IMR-90 (cell line): ENCODE measurements at regions not wholly inside any gene's neighbourhood (a gene's known extent, or its start where the extent isn't known, plus 50 kb on each side); places are given as distances from the start of the nearest gene placed in this dataset.

Experiments used
- ATAC-seq: fragments of 200-7000 bp; cut with Tn5 transposase; 2 replicates; pipeline ENCODE4 v1.9.1; 2020; ENCODE audit warnings: low read depth, mild to moderate bottlenecking, moderate library complexity
- BruUV-seq: library from RNA; stranded (reverse); fragments of 400-500 nt; replicated peaks from 2 replicates; lab custom pipeline; 2021; lab: Mats Ljungman, UMichigan
- CTCF ChIA-PET: fragments of 300-600 bp; formaldehyde crosslinking; extraction: SDS; loops from one replicate; lab custom pipeline; 2021; ENCODE audit warnings: antibody characterized with exemption; lab: Yijun Ruan, JAX
- POLR2A ChIA-PET: fragments of 300-600 bp; sonication (Branson Sonifier 250); formaldehyde crosslinking; loops from one replicate; lab custom pipeline; 2022; ENCODE audit warnings: antibody characterized with exemption; ENCODE audit not compliant: unreplicated experiment; lab: Charles Lee
- DNase-seq: peaks from one replicate; pipeline ENCODE4 v3.0.0; 2013
- H2AFZ ChIP-seq: replicated peaks from 2 replicates; pipeline ENCODE3; 2013; ENCODE audit warnings: low read length, mild to moderate bottlenecking; ENCODE audit not compliant: poor library complexity
- H2AK5ac ChIP-seq: 2 replicates; pipeline ENCODE4 v1.6.1; 2013; ENCODE audit warnings: low read depth, low read length, inconsistent platforms
- H2AK9ac ChIP-seq: replicated peaks from 2 replicates; pipeline ENCODE3; 2013; ENCODE audit warnings: mild to moderate bottlenecking, low read depth, low read length, moderate library complexity; ENCODE audit not compliant: poor library complexity
- H2BK120ac ChIP-seq: 2 replicates; pipeline ENCODE4 v1.6.1; 2013; ENCODE audit warnings: low read depth, low read length, inconsistent platforms
- H2BK15ac ChIP-seq: 3 replicates; pipeline ENCODE4 v1.6.1; 2013; ENCODE audit warnings: low read depth, low read length, inconsistent platforms
- H2BK20ac ChIP-seq: 2 replicates; pipeline ENCODE4 v1.6.1; 2013; ENCODE audit warnings: low read depth, mild to moderate bottlenecking, inconsistent platforms, low read length, moderate library complexity
- H2BK5ac ChIP-seq: 2 replicates; pipeline ENCODE4 v1.6.1; 2013; ENCODE audit warnings: mild to moderate bottlenecking, low read depth, low read length, inconsistent platforms; ENCODE audit not compliant: poor library complexity, severe bottlenecking
- H3K14ac ChIP-seq: replicated peaks from 2 replicates; pipeline ENCODE4 v1.6.1; 2013; ENCODE audit warnings: low read depth, low read length, inconsistent platforms
- H3K18ac ChIP-seq: 2 replicates; pipeline ENCODE4 v1.6.1; 2013; ENCODE audit warnings: low read depth, low read length, control low read depth
- H3K23ac ChIP-seq: 2 replicates; pipeline ENCODE4 v1.6.1; 2013; ENCODE audit warnings: low read depth, low read length, inconsistent platforms
- H3K27ac ChIP-seq: 2 replicates; pipeline ENCODE4 v1.5.1; 2013; ENCODE audit warnings: mild to moderate bottlenecking, control low read depth, low read length; ENCODE audit not compliant: insufficient read depth
- H3K27me3 ChIP-seq: 2 replicates; pipeline ENCODE4 v1.6.1; 2013; ENCODE audit warnings: low read length; ENCODE audit not compliant: control insufficient read depth, insufficient read depth
- H3K36me3 ChIP-seq: 2 replicates; pipeline ENCODE4 v1.6.1; 2013; ENCODE audit warnings: low read length, mixed read lengths; ENCODE audit not compliant: control insufficient read depth, insufficient read depth
- H3K4ac ChIP-seq: 2 replicates; pipeline ENCODE4 v1.6.1; 2013; ENCODE audit warnings: low read depth, low read length, inconsistent platforms
- H3K4me1 ChIP-seq: 2 replicates; pipeline ENCODE4 v1.6.1; 2013; ENCODE audit warnings: low read length, mixed read lengths; ENCODE audit not compliant: control insufficient read depth, insufficient read depth
- H3K4me2 ChIP-seq: 2 replicates; pipeline ENCODE4 v1.6.1; 2013; ENCODE audit warnings: low read depth, mild to moderate bottlenecking, control low read depth, low read length, moderate library complexity
- H3K4me3 ChIP-seq: 2 replicates; pipeline ENCODE4 v1.5.1; 2013; ENCODE audit warnings: low read depth, mild to moderate bottlenecking, control low read depth, low read length, moderate library complexity; ENCODE audit not compliant: insufficient read depth
- H3K56ac ChIP-seq: 2 replicates; pipeline ENCODE4 v1.6.1; 2013; ENCODE audit warnings: low read length, inconsistent platforms; ENCODE audit not compliant: insufficient read depth; ENCODE audit errors: extremely low read depth
- H3K79me1 ChIP-seq, 2 experiments: 2 replicates each; pipeline ENCODE4 v1.6.1; 2013; ENCODE audit warnings: low read length in 2 of 2, inconsistent platforms in 1 of 2, low read depth in 1 of 2
- H3K9ac ChIP-seq: 2 replicates; pipeline ENCODE4 v1.6.1; 2013; ENCODE audit warnings: low read depth, low read length, control low read depth
- H3K9me1 ChIP-seq: 2 replicates; pipeline ENCODE4 v1.6.1; 2013; ENCODE audit warnings: low read length, inconsistent platforms; ENCODE audit not compliant: insufficient read depth
- H3K9me3 ChIP-seq: 2 replicates; pipeline ENCODE4 v1.6.1; 2013; ENCODE audit warnings: low read length; ENCODE audit not compliant: control insufficient read depth, insufficient read depth
- H4K20me1 ChIP-seq: 2 replicates; pipeline ENCODE4 v1.6.1; 2013; ENCODE audit warnings: low read length, inconsistent platforms; ENCODE audit not compliant: insufficient read depth
- H4K5ac ChIP-seq: 2 replicates; pipeline ENCODE4 v1.6.1; 2013; ENCODE audit warnings: mild to moderate bottlenecking, low read depth, low read length, control low read depth
- H4K8ac ChIP-seq, 2 experiments: 2 replicates each; pipeline ENCODE4 v1.6.1; 2013; ENCODE audit warnings: low read depth in 2 of 2, low read length in 2 of 2, control low read depth in 1 of 2, inconsistent platforms in 1 of 2
- H4K91ac ChIP-seq: 2 replicates; pipeline ENCODE4 v1.6.1; 2013; ENCODE audit warnings: low read depth, low read length, inconsistent platforms; ENCODE audit not compliant: insufficient read depth
- BHLHE40 ChIP-seq: fragments of 150-350 bp; IDR thresholded peaks from 2 replicates; pipeline ENCODE4 v1.6.1; 2016; ENCODE audit warnings: mild to moderate bottlenecking, low read depth, low read length
- CEBPB ChIP-seq: IDR thresholded peaks from 2 replicates; pipeline ENCODE4 v1.6.1; 2012; ENCODE audit warnings: low read depth, low read length, improper control_type of control experiment
- CHD1 ChIP-seq: IDR thresholded peaks from 2 replicates; pipeline ENCODE4 v1.6.1; 2012; ENCODE audit warnings: low read depth, low read length, improper control_type of control experiment
- CTCF ChIP-seq: conservative IDR thresholded peaks from 2 replicates; pipeline ENCODE4 v1.5.1; 2012; ENCODE audit warnings: mild to moderate bottlenecking, low read depth, low read length, improper control_type of control experiment
- ELK1 ChIP-seq: fragments of 150-350 bp; IDR thresholded peaks from 2 replicates; pipeline ENCODE4 v1.6.1; 2016; ENCODE audit warnings: low read depth, mild to moderate bottlenecking, low read length, moderate library complexity, borderline replicate concordance
- FOS ChIP-seq: fragments of 150-350 bp; IDR thresholded peaks from 2 replicates; pipeline ENCODE4 v1.6.1; 2016; ENCODE audit warnings: low read depth, low read length
- MAFK ChIP-seq: IDR thresholded peaks from 2 replicates; pipeline ENCODE4 v1.6.1; 2012; ENCODE audit warnings: low read depth, low read length, improper control_type of control experiment
- MAZ ChIP-seq: IDR thresholded peaks from 2 replicates; pipeline ENCODE4 v1.6.1; 2012; ENCODE audit warnings: low read depth, mild to moderate bottlenecking, low read length, improper control_type of control experiment, moderate library complexity, borderline replicate concordance
- MXI1 ChIP-seq: IDR thresholded peaks from 2 replicates; pipeline ENCODE4 v1.6.1; 2012; ENCODE audit warnings: low read depth, mild to moderate bottlenecking, low read length, moderate library complexity, borderline replicate concordance
- NFE2L2 ChIP-seq: fragments of 150-350 bp; IDR thresholded peaks from 2 replicates; pipeline ENCODE4 v1.6.1; 2016; ENCODE audit warnings: low read depth, mild to moderate bottlenecking, low read length
- POLR2A ChIP-seq: IDR thresholded peaks from 2 replicates; pipeline ENCODE4 v1.6.1; 2012; ENCODE audit warnings: mild to moderate bottlenecking, low read depth, low read length
- RAD21 ChIP-seq: IDR thresholded peaks from 2 replicates; pipeline ENCODE4 v1.6.1; 2012; ENCODE audit warnings: low read length, improper control_type of control experiment
- RCOR1 ChIP-seq: IDR thresholded peaks from 2 replicates; pipeline ENCODE4 v1.6.1; 2012; ENCODE audit warnings: mild to moderate bottlenecking, low read length, improper control_type of control experiment; ENCODE audit not compliant: insufficient replicate concordance
- RFX5 ChIP-seq: IDR thresholded peaks from 2 replicates; pipeline ENCODE4 v1.8.0; 2012; ENCODE audit warnings: low read depth, mild to moderate bottlenecking, low read length, moderate library complexity
- SMC3 ChIP-seq: fragments of 150-350 bp; IDR thresholded peaks from 2 replicates; pipeline ENCODE4 v1.6.1; 2016; ENCODE audit warnings: low read depth, mild to moderate bottlenecking, antibody characterized with exemption, low read length, moderate library complexity
- WGBS, 2 experiments: methylation state at CpG; one replicate each; pipeline versions ENCODE4 v1.1.5 to v1.1.7; 2013; ENCODE audit warnings: missing lambda C conversion rate in 2 of 2; ENCODE audit not compliant: insufficient read length in 1 of 2; ENCODE audit errors: extremely low coverage in 2 of 2; 5-methylcytosine and 5-hydroxymethylcytosine counted together
- dilution Hi-C: fragments of 300-500 bp; cut with HindIII; formaldehyde crosslinking; loops from one replicate; pipeline ENCODE4 v1.14.3; 2018; ENCODE audit warnings: low sequenced_read_pairs; ENCODE audit not compliant: unreplicated experiment
- in situ Hi-C: fragments of 300-500 bp; cut with MboI; formaldehyde crosslinking; loops from 3 replicates; pipeline ENCODE4 v1.14.3; 2019; ENCODE audit warnings: low sequenced_read_pairs, inconsistent platforms, mixed read lengths
- intact Hi-C: fragments of 100-400 bp; cut with micrococcal nuclease; formaldehyde crosslinking; loops from 2 replicates; pipeline ENCODE4 v1.10.0; 2022
- TF ChIP-seq, protein P1 (sequence below): fragments of 150-350 bp; IDR thresholded peaks from 2 replicates; pipeline ENCODE4 v1.6.1; 2017; ENCODE audit warnings: mild to moderate bottlenecking, antibody characterized with exemption, low read length, low read depth

DNA sequence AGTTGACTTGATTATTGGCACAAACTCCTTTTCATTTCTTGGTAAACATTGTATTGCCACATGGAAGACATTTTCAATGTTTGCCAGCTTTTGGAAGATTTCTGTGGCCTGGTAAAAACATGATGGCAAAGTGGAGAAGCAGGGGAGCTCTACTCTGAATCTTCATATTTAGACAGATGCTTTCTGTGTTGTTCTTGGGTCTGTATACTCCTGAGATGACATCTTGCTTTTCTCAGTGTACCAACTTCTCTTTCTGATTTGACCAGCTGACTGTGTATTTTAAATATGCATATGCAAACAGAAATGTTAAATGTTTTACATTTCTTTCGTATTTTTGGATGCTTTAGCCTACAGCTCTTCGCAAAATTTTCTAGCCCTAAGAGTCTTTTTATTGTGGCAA is 366.2 kb upstream of the MON1B start:
- no peak overlapping the region for H2AK5ac ChIP-seq
- H3K18ac ChIP-seq, result no peak overlapping the region
- H2AK9ac ChIP-seq, result no peak overlapping the region
- no peak overlapping the region for H2BK120ac ChIP-seq
- no CpG with 5 or more reads among the region's 2 CpGs for WGBS, 2 experiments
- no peak overlapping the region for H4K5ac ChIP-seq
- no peak overlapping the region for H2BK20ac ChIP-seq
- POLR2A ChIA-PET, result no interaction called here
- H3K27ac ChIP-seq, result no peak overlapping the region
- no peaks in the 10 kb centered on the region for H3K79me1 ChIP-seq
- no peak overlapping the region for H2BK5ac ChIP-seq
- DNase-seq (no peak), ATAC-seq (no peak)
- BruUV-seq, result no TSS peak
- H3K56ac ChIP-seq, result no peak overlapping the region
- peaks cover 4% of the 10 kb centered on the region; the same call in 1 of the 2 replicates for H3K9me3 ChIP-seq
- no peak overlapping the region for H3K14ac ChIP-seq
- H2BK15ac ChIP-seq, result no peak overlapping the region
- no peak overlapping the region for H4K8ac ChIP-seq
- H4K20me1 ChIP-seq, result no peaks in the 10 kb centered on the region
- TF ChIP-seq CHD1 (no peak), RCOR1 (no peak), POLR2A (no peak), FOS (no peak), ELK1 (no peak), RFX5 (no peak), CTCF (no peak), MXI1 (no peak), BHLHE40 (no peak), NFE2L2 (no peak), CEBPB (no peak), RAD21 (no peak), MAFK (no peak), MAZ (no peak), SMC3 (no peak)
- TF ChIP-seq, protein P1, sequence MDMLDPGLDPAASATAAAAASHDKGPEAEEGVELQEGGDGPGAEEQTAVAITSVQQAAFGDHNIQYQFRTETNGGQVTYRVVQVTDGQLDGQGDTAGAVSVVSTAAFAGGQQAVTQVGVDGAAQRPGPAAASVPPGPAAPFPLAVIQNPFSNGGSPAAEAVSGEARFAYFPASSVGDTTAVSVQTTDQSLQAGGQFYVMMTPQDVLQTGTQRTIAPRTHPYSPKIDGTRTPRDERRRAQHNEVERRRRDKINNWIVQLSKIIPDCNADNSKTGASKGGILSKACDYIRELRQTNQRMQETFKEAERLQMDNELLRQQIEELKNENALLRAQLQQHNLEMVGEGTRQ, result no peak
- no peak overlapping the region for H4K91ac ChIP-seq
- H3K9me1 ChIP-seq, result no peaks in the 10 kb centered on the region
- CTCF ChIA-PET, result no interaction called here
- no peak overlapping the region for H3K4ac ChIP-seq
- no peak overlapping the region for H3K4me2 ChIP-seq
- H3K4me1 ChIP-seq, result no peaks in the 10 kb centered on the region
- no peak overlapping the region for H3K9ac ChIP-seq
- no peak overlapping the region for H3K23ac ChIP-seq
- no peaks in the 10 kb centered on the region for H3K27me3 ChIP-seq
- H3K4me3 ChIP-seq, result no peak overlapping the region
- intact Hi-C loops (no loop called here), in situ Hi-C loops (no loop called here), dilution Hi-C loops (no loop called here)
- H2AFZ ChIP-seq, result no peak overlapping the region
- no peaks in the 10 kb centered on the region for H3K36me3 ChIP-seq
